ENCODE measurements at regions not wholly inside any gene's neighbourhood (a gene's known extent, or its start where the extent isn't known, plus 50 kb on each side); places are given as distances from the start of the nearest gene placed in this dataset.

GRCh38 chr1:79682478-79682877 lies 675.9 kb upstream of the ADGRL4 start:
- no peaks in the 10 kb centered on the region for H3K4me1 Mint-ChIP-seq (ENCODE audit: unreplicated experiment)
- no peak overlapping the region for H3K27ac Mint-ChIP-seq (ENCODE audit: unreplicated experiment)
- peaks cover 29% of the 10 kb centered on the region for H3K9me3 Mint-ChIP-seq (ENCODE audit: unreplicated experiment)
- no peaks in the 10 kb centered on the region for H3K36me3 Mint-ChIP-seq (ENCODE audit: unreplicated experiment)
- no peaks in the 10 kb centered on the region for H3K27me3 Mint-ChIP-seq (ENCODE audit: unreplicated experiment)
- no peak overlapping the region for H3K4me3 Mint-ChIP-seq (ENCODE audit: unreplicated experiment)
- no peak for TF ChIP-seq CTCF (IDR thresholded peaks at IDR 0.05)
- DNase-seq (ENCODE audit: extremely low spot score, unreplicated experiment): no peak

GRCh38 chr1:79681382-79681781 lies 674.9 kb upstream of the ADGRL4 start:
- Mint-ChIP-seq H3K4me3 (ENCODE audit: unreplicated experiment) (no peak overlapping the region), H3K27me3 (ENCODE audit: unreplicated experiment) (no peaks in the 10 kb centered on the region), H3K9me3 (ENCODE audit: unreplicated experiment) (peaks cover 29% of the 10 kb centered on the region), H3K36me3 (ENCODE audit: unreplicated experiment) (no peaks in the 10 kb centered on the region), H3K4me1 (ENCODE audit: unreplicated experiment) (no peaks in the 10 kb centered on the region), H3K27ac (ENCODE audit: unreplicated experiment) (no peak overlapping the region)
- TF ChIP-seq CTCF (IDR thresholded peaks at IDR 0.05): no peak
- DNase-seq (ENCODE audit: extremely low spot score, unreplicated experiment): no peak

DNA sequence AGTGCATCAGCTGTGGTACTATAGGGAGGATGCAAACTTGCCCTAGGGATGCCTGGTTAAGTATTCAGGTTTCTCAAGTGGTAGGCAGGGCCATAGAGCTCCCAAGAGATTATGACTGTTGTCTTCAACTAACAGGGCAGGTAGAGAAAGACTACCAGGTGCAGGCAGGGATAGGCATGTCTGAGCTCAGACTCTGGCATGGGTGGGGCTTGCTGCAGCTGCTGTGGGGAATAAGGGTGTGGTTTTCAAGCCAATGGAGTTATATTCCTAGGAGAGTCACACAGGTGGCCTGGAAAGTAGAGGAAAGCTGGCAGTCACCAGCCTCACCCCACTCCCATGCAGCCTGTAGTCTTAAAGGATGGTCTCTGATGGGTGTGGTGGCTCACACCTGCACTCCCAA lies 673.4 kb upstream of the ADGRL4 start:
- no peak for TF ChIP-seq CTCF (IDR thresholded peaks at IDR 0.05)
- no peak overlapping the region for H3K4me3 Mint-ChIP-seq (ENCODE audit: unreplicated experiment)
- no peaks in the 10 kb centered on the region for H3K4me1 Mint-ChIP-seq (ENCODE audit: unreplicated experiment)
- no peaks in the 10 kb centered on the region for H3K27me3 Mint-ChIP-seq (ENCODE audit: unreplicated experiment)
- no peak for DNase-seq (ENCODE audit: extremely low spot score, unreplicated experiment)
- H3K27ac Mint-ChIP-seq (ENCODE audit: unreplicated experiment): no peak overlapping the region
- no peaks in the 10 kb centered on the region for H3K36me3 Mint-ChIP-seq (ENCODE audit: unreplicated experiment)
- H3K9me3 Mint-ChIP-seq (ENCODE audit: unreplicated experiment): peaks cover 28% of the 10 kb centered on the region

DNA sequence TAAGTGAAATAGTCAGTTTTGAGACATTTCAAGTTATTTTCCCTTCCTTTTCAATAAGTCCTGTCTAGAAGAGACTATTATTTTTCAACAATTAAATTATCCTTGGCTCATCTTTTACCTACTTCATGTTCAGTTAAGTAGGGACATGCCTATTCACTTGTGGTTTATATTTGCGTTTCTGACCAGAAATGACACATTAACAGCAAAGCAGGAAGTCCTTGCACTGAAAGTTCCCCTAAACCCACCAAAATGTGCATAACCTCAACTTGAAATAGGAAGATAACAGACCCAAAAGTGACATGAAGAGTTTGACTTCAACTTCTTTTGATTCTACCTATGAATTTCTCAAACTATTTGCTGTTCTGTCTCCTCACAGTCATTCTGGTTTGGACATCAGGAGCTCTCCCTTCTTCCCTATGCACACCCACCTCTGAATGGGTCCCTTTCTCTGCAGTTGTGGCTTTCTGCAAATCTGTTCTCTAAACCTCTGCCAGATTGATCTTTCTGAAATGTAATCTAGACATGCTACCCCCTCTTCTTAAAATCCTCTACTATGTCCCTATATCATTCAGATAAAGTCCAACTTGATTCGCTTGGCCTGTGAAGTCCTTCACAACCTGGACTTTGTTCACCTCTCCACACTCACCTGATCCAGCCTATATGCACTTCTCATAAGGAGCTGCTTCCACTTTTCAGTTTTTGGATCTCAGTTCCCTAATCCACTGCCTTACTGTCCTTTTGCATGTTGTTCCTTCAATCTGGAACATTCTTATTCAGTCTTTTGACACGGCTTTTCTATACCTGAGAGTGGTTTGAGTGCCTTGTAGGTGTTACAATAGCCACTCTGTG lies 661.5 kb upstream of the ADGRL4 start:
- Mint-ChIP-seq H3K4me3 (ENCODE audit: unreplicated experiment) (no peak overlapping the region), H3K27ac (ENCODE audit: unreplicated experiment) (no peak overlapping the region), H3K27me3 (ENCODE audit: unreplicated experiment) (no peaks in the 10 kb centered on the region), H3K9me3 (ENCODE audit: unreplicated experiment) (peaks cover 3% of the 10 kb centered on the region), H3K36me3 (ENCODE audit: unreplicated experiment) (no peaks in the 10 kb centered on the region), H3K4me1 (ENCODE audit: unreplicated experiment) (no peaks in the 10 kb centered on the region)
- TF ChIP-seq CTCF (IDR thresholded peaks at IDR 0.05): no peak
- DNase-seq (ENCODE audit: extremely low spot score, unreplicated experiment): no peak

- no peak for TF ChIP-seq CTCF (IDR thresholded peaks at IDR 0.05)
- no peak overlapping the region for H3K4me3 Mint-ChIP-seq (ENCODE audit: unreplicated experiment)
- no peaks in the 10 kb centered on the region for H3K4me1 Mint-ChIP-seq (ENCODE audit: unreplicated experiment)
- no peaks in the 10 kb centered on the region for H3K27me3 Mint-ChIP-seq (ENCODE audit: unreplicated experiment)
- no peak overlapping the region for H3K27ac Mint-ChIP-seq (ENCODE audit: unreplicated experiment)
- DNase-seq (ENCODE audit: extremely low spot score, unreplicated experiment): no peak
- H3K36me3 Mint-ChIP-seq (ENCODE audit: unreplicated experiment): no peaks in the 10 kb centered on the region
- peaks cover 3% of the 10 kb centered on the region for H3K9me3 Mint-ChIP-seq (ENCODE audit: unreplicated experiment)
These were observed 660.6 kb upstream of the ADGRL4 start for GRCh38 chr1:79667166-79667565.
